ENCODE measurements at regions not wholly inside any gene's neighbourhood (a gene's known extent, or its start where the extent isn't known, plus 50 kb on each side); places are given as distances from the start of the nearest gene placed in this dataset.

- no peak for DNase-seq
- no peak for TF ChIP-seq CTCF (IDR thresholded peaks at IDR 0.05; ENCODE audit: partially characterized antibody, unreplicated experiment)
- H3K27ac Mint-ChIP-seq (ENCODE audit: unreplicated experiment) = no peak overlapping the region
- H3K4me1 Mint-ChIP-seq (ENCODE audit: low read depth, unreplicated experiment) = no peaks in the 10 kb centered on the region
- no peaks in the 10 kb centered on the region for H3K9me3 Mint-ChIP-seq (ENCODE audit: unreplicated experiment)
- H3K27me3 Mint-ChIP-seq (ENCODE audit: unreplicated experiment) = peaks cover 6% of the 10 kb centered on the region
- no peaks in the 10 kb centered on the region for H3K36me3 Mint-ChIP-seq (ENCODE audit: unreplicated experiment)
- no peak overlapping the region for H3K4me3 Mint-ChIP-seq (ENCODE audit: unreplicated experiment)
Measured at GRCh38 chr14:98858158-98858557, 413.8 kb downstream of the BCL11B start.

GRCh38 chr14:98858561-98858960, 413.4 kb downstream of the BCL11B start:
- no peak overlapping the region for H3K27ac Mint-ChIP-seq (ENCODE audit: unreplicated experiment)
- H3K36me3 Mint-ChIP-seq (ENCODE audit: unreplicated experiment) = no peaks in the 10 kb centered on the region
- peaks cover 6% of the 10 kb centered on the region for H3K27me3 Mint-ChIP-seq (ENCODE audit: unreplicated experiment)
- H3K4me1 Mint-ChIP-seq (ENCODE audit: low read depth, unreplicated experiment) = no peaks in the 10 kb centered on the region
- no peak overlapping the region for H3K4me3 Mint-ChIP-seq (ENCODE audit: unreplicated experiment)
- no peak for TF ChIP-seq CTCF (IDR thresholded peaks at IDR 0.05; ENCODE audit: partially characterized antibody, unreplicated experiment)
- DNase-seq = no peak
- H3K9me3 Mint-ChIP-seq (ENCODE audit: unreplicated experiment) = no peaks in the 10 kb centered on the region

GRCh38 chr14:98859301-98859700, 412.7 kb downstream of the BCL11B start:
- no peak for TF ChIP-seq CTCF (IDR thresholded peaks at IDR 0.05; ENCODE audit: partially characterized antibody, unreplicated experiment)
- H3K36me3 Mint-ChIP-seq (ENCODE audit: unreplicated experiment) = no peaks in the 10 kb centered on the region
- peaks cover 6% of the 10 kb centered on the region for H3K27me3 Mint-ChIP-seq (ENCODE audit: unreplicated experiment)

GRCh38 chr14:98864211-98864610, 407.8 kb downstream of the BCL11B start:
- no peaks in the 10 kb centered on the region for H3K4me1 Mint-ChIP-seq (ENCODE audit: low read depth, unreplicated experiment)
- peaks cover 1% of the 10 kb centered on the region for H3K27me3 Mint-ChIP-seq (ENCODE audit: unreplicated experiment)
- no peak for DNase-seq
- H3K27ac Mint-ChIP-seq (ENCODE audit: unreplicated experiment) = no peak overlapping the region
- no peaks in the 10 kb centered on the region for H3K36me3 Mint-ChIP-seq (ENCODE audit: unreplicated experiment)
- no peaks in the 10 kb centered on the region for H3K9me3 Mint-ChIP-seq (ENCODE audit: unreplicated experiment)
- no peak for TF ChIP-seq CTCF (IDR thresholded peaks at IDR 0.05; ENCODE audit: partially characterized antibody, unreplicated experiment)
- H3K4me3 Mint-ChIP-seq (ENCODE audit: unreplicated experiment) = no peak overlapping the region

More at GRCh38 chr14:98859301-98859700, 412.7 kb downstream of the BCL11B start:
- Mint-ChIP-seq H3K4me3 (ENCODE audit: unreplicated experiment) (no peak overlapping the region), H3K9me3 (ENCODE audit: unreplicated experiment) (no peaks in the 10 kb centered on the region), H3K27ac (ENCODE audit: unreplicated experiment) (no peak overlapping the region), H3K4me1 (ENCODE audit: low read depth, unreplicated experiment) (no peaks in the 10 kb centered on the region)
- DNase-seq = no peak

GRCh38 chr14:98867146-98867545, 404.9 kb downstream of the BCL11B start:
- Mint-ChIP-seq H3K4me1 (ENCODE audit: low read depth, unreplicated experiment) (no peaks in the 10 kb centered on the region), H3K4me3 (ENCODE audit: unreplicated experiment) (no peak overlapping the region), H3K9me3 (ENCODE audit: unreplicated experiment) (no peaks in the 10 kb centered on the region), H3K27me3 (ENCODE audit: unreplicated experiment) (no peaks in the 10 kb centered on the region), H3K36me3 (ENCODE audit: unreplicated experiment) (no peaks in the 10 kb centered on the region), H3K27ac (ENCODE audit: unreplicated experiment) (no peak overlapping the region)
- TF ChIP-seq CTCF (IDR thresholded peaks at IDR 0.05; ENCODE audit: partially characterized antibody, unreplicated experiment) = no peak
- DNase-seq = no peak
